HUES64 (cell line): ENCODE measurements at regions not wholly inside any gene's neighbourhood (a gene's known extent, or its start where the extent isn't known, plus 50 kb on each side); places are given as distances from the start of the nearest gene placed in this dataset.

Experiments
- H3K27ac ChIP-seq: 2 replicates; pipeline ENCODE4 v1.7.0; 2013; ENCODE audit warnings: low read depth, low read length, inconsistent platforms
- H3K27me3 ChIP-seq: 2 replicates; pipeline ENCODE4 v1.6.1; 2013; ENCODE audit warnings: mild to moderate bottlenecking, low read length; ENCODE audit not compliant: insufficient read depth
- H3K36me3 ChIP-seq: 2 replicates; pipeline ENCODE4 v1.6.1; 2013; ENCODE audit warnings: mild to moderate bottlenecking, low read length; ENCODE audit not compliant: insufficient read depth
- H3K4me1 ChIP-seq: 2 replicates; pipeline ENCODE4 v1.6.1; 2013; ENCODE audit warnings: mild to moderate bottlenecking, low read length, moderate library complexity; ENCODE audit not compliant: insufficient read depth
- H3K4me3 ChIP-seq: 2 replicates; pipeline ENCODE4 v1.5.1; 2013; ENCODE audit warnings: mild to moderate bottlenecking, low read length, moderate library complexity
- H3K9ac ChIP-seq: 2 replicates; pipeline ENCODE4 v1.6.1; 2013; ENCODE audit warnings: mild to moderate bottlenecking, low read depth, low read length
- H3K9me3 ChIP-seq: 2 replicates; pipeline ENCODE4 v1.6.1; 2013; ENCODE audit warnings: low read depth, low read length; ENCODE audit not compliant: insufficient read depth
- WGBS: fragments of 150-250, 120-280 bp; methylation state at CpG from one replicate; pipeline ENCODE4 v1.1.7; 2013; ENCODE audit warnings: missing lambda C conversion rate; 5-methylcytosine and 5-hydroxymethylcytosine counted together

- Histone ChIP-seq H3K9me3 (no peaks in the 10 kb centered on the region), H3K4me3 (no peak overlapping the region), H3K36me3 (no peaks in the 10 kb centered on the region), H3K27me3 (no peaks in the 10 kb centered on the region), H3K9ac (no peak overlapping the region), H3K4me1 (peaks cover 9% of the 10 kb centered on the region; the same call in 1 of the 2 replicates), H3K27ac (no peak overlapping the region)
- WGBS = 92% methylated on average over 5 of the region's 5 CpGs
Observed at GRCh38 chr3:182252802-182253201, 540.5 kb upstream of the ATP11B start.

GRCh38 chr3:182255158-182255557 is 538.1 kb upstream of the ATP11B start:
- Histone ChIP-seq H3K4me3 (no peak overlapping the region), H3K27ac (no peak overlapping the region), H3K27me3 (no peaks in the 10 kb centered on the region), H3K9me3 (no peaks in the 10 kb centered on the region), H3K9ac (no peak overlapping the region), H3K36me3 (no peaks in the 10 kb centered on the region), H3K4me1 (peaks cover 21% of the 10 kb centered on the region)
- 92% methylated on average over 1 of the region's 2 CpGs for WGBS

- WGBS = 94% methylated on average over 4 of the region's 4 CpGs
Observed at GRCh38 chr3:182257361-182257760, 535.9 kb upstream of the ATP11B start.

GRCh38 chr3:182258538-182259177 is 534.6 kb upstream of the ATP11B start:
- Histone ChIP-seq H3K27ac (no peak overlapping the region), H3K36me3 (no peaks in the 10 kb centered on the region), H3K9me3 (no peaks in the 10 kb centered on the region), H3K4me3 (no peak overlapping the region), H3K27me3 (no peaks in the 10 kb centered on the region), H3K9ac (no peak overlapping the region), H3K4me1 (peaks cover 17% of the 10 kb centered on the region)
- 40% methylated on average over 1 of the region's 3 CpGs for WGBS

More at GRCh38 chr3:182257361-182257760, 535.9 kb upstream of the ATP11B start:
- Histone ChIP-seq H3K27me3 (no peaks in the 10 kb centered on the region), H3K27ac (no peak overlapping the region), H3K9me3 (no peaks in the 10 kb centered on the region), H3K4me1 (peaks cover 21% of the 10 kb centered on the region), H3K4me3 (no peak overlapping the region), H3K9ac (no peak overlapping the region), H3K36me3 (no peaks in the 10 kb centered on the region)

- Histone ChIP-seq H3K27ac (no peak overlapping the region), H3K9me3 (no peaks in the 10 kb centered on the region), H3K9ac (no peak overlapping the region), H3K4me1 (peaks cover 17% of the 10 kb centered on the region), H3K36me3 (no peaks in the 10 kb centered on the region), H3K4me3 (no peak overlapping the region), H3K27me3 (no peaks in the 10 kb centered on the region)
- 82% methylated on average over 17 of the region's 17 CpGs for WGBS
Observed at GRCh38 chr3:182259579-182259978, 533.7 kb upstream of the ATP11B start.

GRCh38 chr3:182261041-182261440 is 532.3 kb upstream of the ATP11B start:
- WGBS = 93% methylated on average over 7 of the region's 7 CpGs
- Histone ChIP-seq H3K9ac (no peak overlapping the region), H3K36me3 (no peaks in the 10 kb centered on the region), H3K9me3 (no peaks in the 10 kb centered on the region), H3K27me3 (no peaks in the 10 kb centered on the region), H3K4me1 (peaks cover 17% of the 10 kb centered on the region), H3K4me3 (no peak overlapping the region), H3K27ac (no peak overlapping the region)

GRCh38 chr3:182268711-182269110 is 524.6 kb upstream of the ATP11B start:
- 92% methylated on average over 4 of the region's 4 CpGs for WGBS

GRCh38 chr3:182276512-182276911 is 516.8 kb upstream of the ATP11B start:
- WGBS = 76% methylated on average over 3 of the region's 4 CpGs
- Histone ChIP-seq H3K9ac (no peak overlapping the region), H3K36me3 (no peaks in the 10 kb centered on the region), H3K27ac (no peak overlapping the region), H3K9me3 (no peaks in the 10 kb centered on the region), H3K4me1 (peaks cover 20% of the 10 kb centered on the region), H3K27me3 (no peaks in the 10 kb centered on the region), H3K4me3 (no peak overlapping the region)

More at GRCh38 chr3:182268711-182269110, 524.6 kb upstream of the ATP11B start:
- H3K4me3 ChIP-seq = no peak overlapping the region
- no peaks in the 10 kb centered on the region for H3K27me3 ChIP-seq
- no peaks in the 10 kb centered on the region for H3K4me1 ChIP-seq
- no peaks in the 10 kb centered on the region for H3K36me3 ChIP-seq
- H3K27ac ChIP-seq = no peak overlapping the region
- H3K9me3 ChIP-seq = no peaks in the 10 kb centered on the region
- H3K9ac ChIP-seq = no peak overlapping the region

- Histone ChIP-seq H3K27ac (no peak overlapping the region; the same call in 1 of the 2 replicates), H3K9ac (peak overlapping the region; percentile 2; the same call in 1 of the 2 replicates), H3K9me3 (no peaks in the 10 kb centered on the region), H3K4me3 (no peak overlapping the region), H3K36me3 (no peaks in the 10 kb centered on the region), H3K27me3 (no peaks in the 10 kb centered on the region), H3K4me1 (peaks cover 15% of the 10 kb centered on the region)
- WGBS = 77% methylated on average over 5 of the region's 5 CpGs
Observed at GRCh38 chr3:182284793-182285192, 508.5 kb upstream of the ATP11B start.

- no peak overlapping the region for H3K9ac ChIP-seq
- H3K4me1 ChIP-seq = no peaks in the 10 kb centered on the region
- H3K27me3 ChIP-seq = no peaks in the 10 kb centered on the region
- H3K36me3 ChIP-seq = no peaks in the 10 kb centered on the region
- no peak overlapping the region for H3K4me3 ChIP-seq
- no peaks in the 10 kb centered on the region for H3K9me3 ChIP-seq
- WGBS = 73% methylated on average over 1 of the region's 1 CpG
- H3K27ac ChIP-seq = no peak overlapping the region
Observed at GRCh38 chr3:182292591-182292990, 500.7 kb upstream of the ATP11B start.

GRCh38 chr3:182294256-182294655 is 499.0 kb upstream of the ATP11B start:
- no peak overlapping the region for H3K9ac ChIP-seq
- H3K4me1 ChIP-seq = no peaks in the 10 kb centered on the region
- no peaks in the 10 kb centered on the region for H3K9me3 ChIP-seq
- no peaks in the 10 kb centered on the region for H3K36me3 ChIP-seq
- WGBS = 91% methylated on average over 2 of the region's 2 CpGs
- H3K27ac ChIP-seq = no peak overlapping the region
- no peaks in the 10 kb centered on the region for H3K27me3 ChIP-seq
- H3K4me3 ChIP-seq = no peak overlapping the region

- Histone ChIP-seq H3K9ac (no peak overlapping the region), H3K27me3 (no peaks in the 10 kb centered on the region), H3K4me3 (no peak overlapping the region), H3K27ac (no peak overlapping the region), H3K36me3 (no peaks in the 10 kb centered on the region), H3K4me1 (no peaks in the 10 kb centered on the region), H3K9me3 (no peaks in the 10 kb centered on the region)
- WGBS = 95% methylated on average over 2 of the region's 2 CpGs
Observed at GRCh38 chr3:182294696-182295095, 498.6 kb upstream of the ATP11B start.
